ENCODE measurements at regions not wholly inside any gene's neighbourhood (a gene's known extent, or its start where the extent isn't known, plus 50 kb on each side); places are given as distances from the start of the nearest gene placed in this dataset.

DNA sequence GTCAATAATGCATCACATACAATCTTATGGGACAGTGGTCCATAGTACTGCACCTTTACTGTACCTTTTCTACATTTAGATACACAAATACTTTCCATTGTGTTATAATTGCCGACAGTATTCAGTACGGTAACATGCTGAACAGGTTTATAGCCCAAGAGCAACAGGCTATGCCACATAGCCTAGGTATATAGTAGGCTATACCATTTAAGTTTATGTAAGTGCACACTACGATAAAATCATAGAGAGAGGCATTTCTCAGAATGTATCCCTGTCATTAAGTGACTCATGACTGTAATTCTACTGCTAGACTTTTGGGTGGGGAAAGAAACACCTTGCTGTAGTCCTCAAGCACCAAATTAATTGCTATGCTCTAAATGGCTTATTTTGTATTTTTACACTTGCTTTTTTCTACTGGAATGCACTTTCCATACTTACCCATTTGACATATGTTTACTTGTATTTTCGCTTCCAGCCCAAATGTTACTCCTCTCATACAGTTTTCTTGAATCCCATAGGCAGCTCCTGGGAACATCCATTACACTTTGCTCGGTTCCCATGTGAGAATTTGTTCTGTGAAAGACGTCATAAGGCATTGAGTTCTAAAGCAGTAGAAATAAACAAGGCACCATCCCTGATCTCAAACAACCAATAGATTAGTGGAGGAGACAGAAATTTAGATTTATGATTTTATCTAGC lies 714.0 kb upstream of the ID2 start:
- TF ChIP-seq, protein P1, sequence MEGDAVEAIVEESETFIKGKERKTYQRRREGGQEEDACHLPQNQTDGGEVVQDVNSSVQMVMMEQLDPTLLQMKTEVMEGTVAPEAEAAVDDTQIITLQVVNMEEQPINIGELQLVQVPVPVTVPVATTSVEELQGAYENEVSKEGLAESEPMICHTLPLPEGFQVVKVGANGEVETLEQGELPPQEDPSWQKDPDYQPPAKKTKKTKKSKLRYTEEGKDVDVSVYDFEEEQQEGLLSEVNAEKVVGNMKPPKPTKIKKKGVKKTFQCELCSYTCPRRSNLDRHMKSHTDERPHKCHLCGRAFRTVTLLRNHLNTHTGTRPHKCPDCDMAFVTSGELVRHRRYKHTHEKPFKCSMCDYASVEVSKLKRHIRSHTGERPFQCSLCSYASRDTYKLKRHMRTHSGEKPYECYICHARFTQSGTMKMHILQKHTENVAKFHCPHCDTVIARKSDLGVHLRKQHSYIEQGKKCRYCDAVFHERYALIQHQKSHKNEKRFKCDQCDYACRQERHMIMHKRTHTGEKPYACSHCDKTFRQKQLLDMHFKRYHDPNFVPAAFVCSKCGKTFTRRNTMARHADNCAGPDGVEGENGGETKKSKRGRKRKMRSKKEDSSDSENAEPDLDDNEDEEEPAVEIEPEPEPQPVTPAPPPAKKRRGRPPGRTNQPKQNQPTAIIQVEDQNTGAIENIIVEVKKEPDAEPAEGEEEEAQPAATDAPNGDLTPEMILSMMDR (IDR thresholded peaks at IDR 0.05; ENCODE audit: low read length), result no peak
- TF ChIP-seq EZH2 (optimal IDR thresholded peaks at IDR 0.05; ENCODE audit: low read depth, low read length) (no peak), EZH2phosphoT487 (IDR thresholded peaks at IDR 0.05; ENCODE audit: low read length) (no peak)
